Erythroblast (primary cell): ENCODE measurements at regions not wholly inside any gene's neighbourhood (a gene's known extent, or its start where the extent isn't known, plus 50 kb on each side); places are given as distances from the start of the nearest gene placed in this dataset.

Experiments used
- GATA1 ChIP-seq: IDR thresholded peaks from 2 replicates; pipeline ENCODE4 v1.6.1; 2011; ENCODE audit warnings: low read depth, mild to moderate bottlenecking, control low read depth, low read length, moderate library complexity
- POLR2A ChIP-seq: IDR thresholded peaks from 2 replicates; pipeline ENCODE4 v1.6.1; 2011; ENCODE audit warnings: mild to moderate bottlenecking, low read length

DNA sequence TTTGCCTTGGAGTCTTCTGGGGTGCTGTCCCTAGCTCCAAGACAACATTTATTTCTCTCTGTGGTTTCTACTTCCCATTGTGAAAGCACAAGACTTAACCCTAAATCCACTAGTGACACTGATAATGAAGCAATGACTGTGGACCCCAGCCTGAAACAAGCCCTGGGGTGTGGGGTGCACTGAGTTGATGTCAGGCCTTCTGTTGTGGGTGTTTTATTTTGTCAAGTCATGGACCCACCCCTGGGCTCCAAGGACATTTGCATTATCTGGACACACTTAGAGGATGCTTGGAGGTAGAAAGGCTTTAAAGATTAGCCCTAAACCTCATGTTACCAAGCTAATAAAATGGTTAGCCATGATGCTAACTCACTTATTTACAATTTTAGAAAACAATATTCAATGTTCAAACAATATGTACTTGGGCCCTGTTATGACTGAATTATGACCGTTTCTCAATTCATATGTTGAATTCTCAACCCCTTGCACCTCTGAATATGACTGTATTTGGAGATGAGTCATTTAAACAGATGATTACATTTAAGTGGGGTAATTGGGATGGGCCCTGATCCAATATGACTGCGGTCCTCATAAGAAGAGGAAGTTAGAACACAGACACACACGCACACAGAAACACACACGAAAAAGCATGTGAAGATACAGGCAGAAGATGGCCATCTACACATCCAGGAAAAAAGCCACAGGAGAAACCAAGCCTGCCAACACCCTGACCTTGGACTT lies 137.2 kb upstream of the IGFBP3 start:
- TF ChIP-seq POLR2A = no peak
- no peak for TF ChIP-seq GATA1
